IMR-90 (cell line): ENCODE measurements at regions not wholly inside any gene's neighbourhood (a gene's known extent, or its start where the extent isn't known, plus 50 kb on each side); places are given as distances from the start of the nearest gene placed in this dataset.

Experiments
- ATAC-seq: fragments of 200-7000 bp; cut with Tn5 transposase; 2 replicates; pipeline ENCODE4 v1.9.1; 2020; ENCODE audit warnings: low read depth, mild to moderate bottlenecking, moderate library complexity
- BruUV-seq: library from RNA; stranded (reverse); fragments of 400-500 nt; replicated peaks from 2 replicates; lab custom pipeline; 2021; lab: Mats Ljungman, UMichigan
- CTCF ChIA-PET: fragments of 300-600 bp; formaldehyde crosslinking; extraction: SDS; loops from one replicate; lab custom pipeline; 2021; ENCODE audit warnings: antibody characterized with exemption; lab: Yijun Ruan, JAX
- POLR2A ChIA-PET: fragments of 300-600 bp; sonication (Branson Sonifier 250); formaldehyde crosslinking; loops from one replicate; lab custom pipeline; 2022; ENCODE audit warnings: antibody characterized with exemption; ENCODE audit not compliant: unreplicated experiment; lab: Charles Lee
- DNase-seq: peaks from one replicate; pipeline ENCODE4 v3.0.0; 2013
- H2AFZ ChIP-seq: replicated peaks from 2 replicates; pipeline ENCODE3; 2013; ENCODE audit warnings: low read length, mild to moderate bottlenecking; ENCODE audit not compliant: poor library complexity
- H2AK5ac ChIP-seq: 2 replicates; pipeline ENCODE4 v1.6.1; 2013; ENCODE audit warnings: low read depth, low read length, inconsistent platforms
- H2AK9ac ChIP-seq: replicated peaks from 2 replicates; pipeline ENCODE3; 2013; ENCODE audit warnings: mild to moderate bottlenecking, low read depth, low read length, moderate library complexity; ENCODE audit not compliant: poor library complexity
- H2BK120ac ChIP-seq: 2 replicates; pipeline ENCODE4 v1.6.1; 2013; ENCODE audit warnings: low read depth, low read length, inconsistent platforms
- H2BK15ac ChIP-seq: 3 replicates; pipeline ENCODE4 v1.6.1; 2013; ENCODE audit warnings: low read depth, low read length, inconsistent platforms
- H2BK20ac ChIP-seq: 2 replicates; pipeline ENCODE4 v1.6.1; 2013; ENCODE audit warnings: low read depth, mild to moderate bottlenecking, inconsistent platforms, low read length, moderate library complexity
- H2BK5ac ChIP-seq: 2 replicates; pipeline ENCODE4 v1.6.1; 2013; ENCODE audit warnings: mild to moderate bottlenecking, low read depth, low read length, inconsistent platforms; ENCODE audit not compliant: poor library complexity, severe bottlenecking
- H3K14ac ChIP-seq: replicated peaks from 2 replicates; pipeline ENCODE4 v1.6.1; 2013; ENCODE audit warnings: low read depth, low read length, inconsistent platforms
- H3K18ac ChIP-seq: 2 replicates; pipeline ENCODE4 v1.6.1; 2013; ENCODE audit warnings: low read depth, low read length, control low read depth
- H3K23ac ChIP-seq: 2 replicates; pipeline ENCODE4 v1.6.1; 2013; ENCODE audit warnings: low read depth, low read length, inconsistent platforms
- H3K27ac ChIP-seq: 2 replicates; pipeline ENCODE4 v1.5.1; 2013; ENCODE audit warnings: mild to moderate bottlenecking, control low read depth, low read length; ENCODE audit not compliant: insufficient read depth
- H3K27me3 ChIP-seq: 2 replicates; pipeline ENCODE4 v1.6.1; 2013; ENCODE audit warnings: low read length; ENCODE audit not compliant: control insufficient read depth, insufficient read depth
- H3K36me3 ChIP-seq: 2 replicates; pipeline ENCODE4 v1.6.1; 2013; ENCODE audit warnings: low read length, mixed read lengths; ENCODE audit not compliant: control insufficient read depth, insufficient read depth
- H3K4ac ChIP-seq: 2 replicates; pipeline ENCODE4 v1.6.1; 2013; ENCODE audit warnings: low read depth, low read length, inconsistent platforms
- H3K4me1 ChIP-seq: 2 replicates; pipeline ENCODE4 v1.6.1; 2013; ENCODE audit warnings: low read length, mixed read lengths; ENCODE audit not compliant: control insufficient read depth, insufficient read depth
- H3K4me2 ChIP-seq: 2 replicates; pipeline ENCODE4 v1.6.1; 2013; ENCODE audit warnings: low read depth, mild to moderate bottlenecking, control low read depth, low read length, moderate library complexity
- H3K4me3 ChIP-seq: 2 replicates; pipeline ENCODE4 v1.5.1; 2013; ENCODE audit warnings: low read depth, mild to moderate bottlenecking, control low read depth, low read length, moderate library complexity; ENCODE audit not compliant: insufficient read depth
- H3K56ac ChIP-seq: 2 replicates; pipeline ENCODE4 v1.6.1; 2013; ENCODE audit warnings: low read length, inconsistent platforms; ENCODE audit not compliant: insufficient read depth; ENCODE audit errors: extremely low read depth
- H3K79me1 ChIP-seq, 2 experiments: 2 replicates each; pipeline ENCODE4 v1.6.1; 2013; ENCODE audit warnings: low read length in 2 of 2, inconsistent platforms in 1 of 2, low read depth in 1 of 2
- H3K9ac ChIP-seq: 2 replicates; pipeline ENCODE4 v1.6.1; 2013; ENCODE audit warnings: low read depth, low read length, control low read depth
- H3K9me1 ChIP-seq: 2 replicates; pipeline ENCODE4 v1.6.1; 2013; ENCODE audit warnings: low read length, inconsistent platforms; ENCODE audit not compliant: insufficient read depth
- H3K9me3 ChIP-seq: 2 replicates; pipeline ENCODE4 v1.6.1; 2013; ENCODE audit warnings: low read length; ENCODE audit not compliant: control insufficient read depth, insufficient read depth
- H4K20me1 ChIP-seq: 2 replicates; pipeline ENCODE4 v1.6.1; 2013; ENCODE audit warnings: low read length, inconsistent platforms; ENCODE audit not compliant: insufficient read depth
- H4K5ac ChIP-seq: 2 replicates; pipeline ENCODE4 v1.6.1; 2013; ENCODE audit warnings: mild to moderate bottlenecking, low read depth, low read length, control low read depth
- H4K8ac ChIP-seq, 2 experiments: 2 replicates each; pipeline ENCODE4 v1.6.1; 2013; ENCODE audit warnings: low read depth in 2 of 2, low read length in 2 of 2, control low read depth in 1 of 2, inconsistent platforms in 1 of 2
- H4K91ac ChIP-seq: 2 replicates; pipeline ENCODE4 v1.6.1; 2013; ENCODE audit warnings: low read depth, low read length, inconsistent platforms; ENCODE audit not compliant: insufficient read depth
- BHLHE40 ChIP-seq: fragments of 150-350 bp; IDR thresholded peaks from 2 replicates; pipeline ENCODE4 v1.6.1; 2016; ENCODE audit warnings: mild to moderate bottlenecking, low read depth, low read length
- CEBPB ChIP-seq: IDR thresholded peaks from 2 replicates; pipeline ENCODE4 v1.6.1; 2012; ENCODE audit warnings: low read depth, low read length, improper control_type of control experiment
- CHD1 ChIP-seq: IDR thresholded peaks from 2 replicates; pipeline ENCODE4 v1.6.1; 2012; ENCODE audit warnings: low read depth, low read length, improper control_type of control experiment
- FOS ChIP-seq: fragments of 150-350 bp; IDR thresholded peaks from 2 replicates; pipeline ENCODE4 v1.6.1; 2016; ENCODE audit warnings: low read depth, low read length
- MAFK ChIP-seq: IDR thresholded peaks from 2 replicates; pipeline ENCODE4 v1.6.1; 2012; ENCODE audit warnings: low read depth, low read length, improper control_type of control experiment
- MAZ ChIP-seq: IDR thresholded peaks from 2 replicates; pipeline ENCODE4 v1.6.1; 2012; ENCODE audit warnings: low read depth, mild to moderate bottlenecking, low read length, improper control_type of control experiment, moderate library complexity, borderline replicate concordance
- MXI1 ChIP-seq: IDR thresholded peaks from 2 replicates; pipeline ENCODE4 v1.6.1; 2012; ENCODE audit warnings: low read depth, mild to moderate bottlenecking, low read length, moderate library complexity, borderline replicate concordance
- NFE2L2 ChIP-seq: fragments of 150-350 bp; IDR thresholded peaks from 2 replicates; pipeline ENCODE4 v1.6.1; 2016; ENCODE audit warnings: low read depth, mild to moderate bottlenecking, low read length
- POLR2A ChIP-seq: IDR thresholded peaks from 2 replicates; pipeline ENCODE4 v1.6.1; 2012; ENCODE audit warnings: mild to moderate bottlenecking, low read depth, low read length
- RAD21 ChIP-seq: IDR thresholded peaks from 2 replicates; pipeline ENCODE4 v1.6.1; 2012; ENCODE audit warnings: low read length, improper control_type of control experiment
- RCOR1 ChIP-seq: IDR thresholded peaks from 2 replicates; pipeline ENCODE4 v1.6.1; 2012; ENCODE audit warnings: mild to moderate bottlenecking, low read length, improper control_type of control experiment; ENCODE audit not compliant: insufficient replicate concordance
- RFX5 ChIP-seq: IDR thresholded peaks from 2 replicates; pipeline ENCODE4 v1.8.0; 2012; ENCODE audit warnings: low read depth, mild to moderate bottlenecking, low read length, moderate library complexity
- SMC3 ChIP-seq: fragments of 150-350 bp; IDR thresholded peaks from 2 replicates; pipeline ENCODE4 v1.6.1; 2016; ENCODE audit warnings: low read depth, mild to moderate bottlenecking, antibody characterized with exemption, low read length, moderate library complexity
- WGBS, 2 experiments: methylation state at CpG; one replicate each; pipeline versions ENCODE4 v1.1.5 to v1.1.7; 2013; ENCODE audit warnings: missing lambda C conversion rate in 2 of 2; ENCODE audit not compliant: insufficient read length in 1 of 2; ENCODE audit errors: extremely low coverage in 2 of 2; 5-methylcytosine and 5-hydroxymethylcytosine counted together
- dilution Hi-C: fragments of 300-500 bp; cut with HindIII; formaldehyde crosslinking; loops from one replicate; pipeline ENCODE4 v1.14.3; 2018; ENCODE audit warnings: low sequenced_read_pairs; ENCODE audit not compliant: unreplicated experiment
- in situ Hi-C: fragments of 300-500 bp; cut with MboI; formaldehyde crosslinking; loops from 3 replicates; pipeline ENCODE4 v1.14.3; 2019; ENCODE audit warnings: low sequenced_read_pairs, inconsistent platforms, mixed read lengths
- intact Hi-C: fragments of 100-400 bp; cut with micrococcal nuclease; formaldehyde crosslinking; loops from 2 replicates; pipeline ENCODE4 v1.10.0; 2022
- TF ChIP-seq, protein P1 (sequence below): fragments of 150-350 bp; IDR thresholded peaks from 2 replicates; pipeline ENCODE4 v1.6.1; 2017; ENCODE audit warnings: mild to moderate bottlenecking, antibody characterized with exemption, low read length, low read depth
- TF ChIP-seq, protein P2 (sequence below): fragments of 150-350 bp; IDR thresholded peaks from 2 replicates; pipeline ENCODE4 v1.6.1; 2016; ENCODE audit warnings: low read depth, mild to moderate bottlenecking, low read length, moderate library complexity, borderline replicate concordance
- TF ChIP-seq, protein P3 (sequence below): conservative IDR thresholded peaks from 2 replicates; pipeline ENCODE4 v1.5.1; 2012; ENCODE audit warnings: mild to moderate bottlenecking, low read depth, low read length, improper control_type of control experiment

- TF ChIP-seq MXI1 (no peak), POLR2A (no peak), FOS (no peak), SMC3 (no peak), MAFK (no peak), CEBPB (no peak), MAZ (no peak), RAD21 (no peak), NFE2L2 (no peak), CHD1 (no peak), RFX5 (no peak), RCOR1 (no peak), BHLHE40 (no peak)
- TF ChIP-seq, protein P1, sequence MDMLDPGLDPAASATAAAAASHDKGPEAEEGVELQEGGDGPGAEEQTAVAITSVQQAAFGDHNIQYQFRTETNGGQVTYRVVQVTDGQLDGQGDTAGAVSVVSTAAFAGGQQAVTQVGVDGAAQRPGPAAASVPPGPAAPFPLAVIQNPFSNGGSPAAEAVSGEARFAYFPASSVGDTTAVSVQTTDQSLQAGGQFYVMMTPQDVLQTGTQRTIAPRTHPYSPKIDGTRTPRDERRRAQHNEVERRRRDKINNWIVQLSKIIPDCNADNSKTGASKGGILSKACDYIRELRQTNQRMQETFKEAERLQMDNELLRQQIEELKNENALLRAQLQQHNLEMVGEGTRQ, result no peak
- TF ChIP-seq, protein P2, sequence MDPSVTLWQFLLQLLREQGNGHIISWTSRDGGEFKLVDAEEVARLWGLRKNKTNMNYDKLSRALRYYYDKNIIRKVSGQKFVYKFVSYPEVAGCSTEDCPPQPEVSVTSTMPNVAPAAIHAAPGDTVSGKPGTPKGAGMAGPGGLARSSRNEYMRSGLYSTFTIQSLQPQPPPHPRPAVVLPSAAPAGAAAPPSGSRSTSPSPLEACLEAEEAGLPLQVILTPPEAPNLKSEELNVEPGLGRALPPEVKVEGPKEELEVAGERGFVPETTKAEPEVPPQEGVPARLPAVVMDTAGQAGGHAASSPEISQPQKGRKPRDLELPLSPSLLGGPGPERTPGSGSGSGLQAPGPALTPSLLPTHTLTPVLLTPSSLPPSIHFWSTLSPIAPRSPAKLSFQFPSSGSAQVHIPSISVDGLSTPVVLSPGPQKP, result no peak
- TF ChIP-seq, protein P3, sequence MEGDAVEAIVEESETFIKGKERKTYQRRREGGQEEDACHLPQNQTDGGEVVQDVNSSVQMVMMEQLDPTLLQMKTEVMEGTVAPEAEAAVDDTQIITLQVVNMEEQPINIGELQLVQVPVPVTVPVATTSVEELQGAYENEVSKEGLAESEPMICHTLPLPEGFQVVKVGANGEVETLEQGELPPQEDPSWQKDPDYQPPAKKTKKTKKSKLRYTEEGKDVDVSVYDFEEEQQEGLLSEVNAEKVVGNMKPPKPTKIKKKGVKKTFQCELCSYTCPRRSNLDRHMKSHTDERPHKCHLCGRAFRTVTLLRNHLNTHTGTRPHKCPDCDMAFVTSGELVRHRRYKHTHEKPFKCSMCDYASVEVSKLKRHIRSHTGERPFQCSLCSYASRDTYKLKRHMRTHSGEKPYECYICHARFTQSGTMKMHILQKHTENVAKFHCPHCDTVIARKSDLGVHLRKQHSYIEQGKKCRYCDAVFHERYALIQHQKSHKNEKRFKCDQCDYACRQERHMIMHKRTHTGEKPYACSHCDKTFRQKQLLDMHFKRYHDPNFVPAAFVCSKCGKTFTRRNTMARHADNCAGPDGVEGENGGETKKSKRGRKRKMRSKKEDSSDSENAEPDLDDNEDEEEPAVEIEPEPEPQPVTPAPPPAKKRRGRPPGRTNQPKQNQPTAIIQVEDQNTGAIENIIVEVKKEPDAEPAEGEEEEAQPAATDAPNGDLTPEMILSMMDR, result no peak
- no peak overlapping the region for H3K4me2 ChIP-seq
- no peak overlapping the region for H3K18ac ChIP-seq
- H3K36me3 ChIP-seq, result no peaks in the 10 kb centered on the region
- no peak overlapping the region for H2BK20ac ChIP-seq
- no peak overlapping the region for H3K56ac ChIP-seq
- H3K79me1 ChIP-seq, result no peaks in the 10 kb centered on the region
- H3K14ac ChIP-seq, result no peak overlapping the region
- H3K4me1 ChIP-seq, result no peaks in the 10 kb centered on the region
- no peaks in the 10 kb centered on the region for H3K27me3 ChIP-seq
- dilution Hi-C loops, result no loop called here
- H2AK5ac ChIP-seq, result no peak overlapping the region
- no peak overlapping the region for H2BK120ac ChIP-seq
- no peaks in the 10 kb centered on the region for H3K9me1 ChIP-seq
- H4K5ac ChIP-seq, result no peak overlapping the region
- no CpG with 5 or more reads among the region's 4 CpGs for WGBS, 2 experiments
- no peaks in the 10 kb centered on the region for H3K9me3 ChIP-seq
- no peak overlapping the region for H3K9ac ChIP-seq
- H4K20me1 ChIP-seq, result no peaks in the 10 kb centered on the region
- no peak for ATAC-seq
- H3K23ac ChIP-seq, result no peak overlapping the region
- no peak overlapping the region for H2AK9ac ChIP-seq
- in situ Hi-C loops, result no loop called here
- H3K4ac ChIP-seq, result no peak overlapping the region
- H3K4me3 ChIP-seq, result no peak overlapping the region
- no peak overlapping the region for H2AFZ ChIP-seq
- H4K91ac ChIP-seq, result no peak overlapping the region
- no peak overlapping the region for H3K27ac ChIP-seq
- intact Hi-C loops, result no loop called here
- no peak overlapping the region for H2BK15ac ChIP-seq
- POLR2A ChIA-PET, result no interaction called here
- DNase-seq, result no peak
- no peak overlapping the region for H2BK5ac ChIP-seq
- no peak overlapping the region for H4K8ac ChIP-seq
- BruUV-seq, result no TSS peak
- CTCF ChIA-PET, result no interaction called here
These were observed 1363.6 kb upstream of the CHAC2 start for GRCh38 chr2:52404046-52404445.
